ENCODE measurements at regions not wholly inside any gene's neighbourhood (a gene's known extent, or its start where the extent isn't known, plus 50 kb on each side); places are given as distances from the start of the nearest gene placed in this dataset.
A peak's percentile ranks its signal among the peaks of the same experiment; 100 is the strongest.

- H3K36me3 ChIP-seq (ENCODE audit: insufficient read depth, low read length), result no peaks in the 10 kb centered on the region
- no peaks in the 10 kb centered on the region for H3K27me3 ChIP-seq (ENCODE audit: low read length)
- no peaks in the 10 kb centered on the region for H4K20me1 ChIP-seq (ENCODE audit: insufficient read depth, low read depth, low read length)
- no peaks in the 10 kb centered on the region for H3K9me2 ChIP-seq (replicated peaks; ENCODE audit: insufficient read depth, low read length)
- H2AFZ ChIP-seq (ENCODE audit: low read length), result no peak overlapping the region
- no peaks in the 10 kb centered on the region for H3K79me2 ChIP-seq (ENCODE audit: low read length)
- no peak overlapping the region for H3K4me3 ChIP-seq (ENCODE audit: low read length)
- H3K9me3 ChIP-seq (ENCODE audit: low read length), result no peaks in the 10 kb centered on the region
- H3K9ac ChIP-seq (ENCODE audit: low read length), result no peak overlapping the region
- H3K4me1 ChIP-seq (ENCODE audit: low read length), result no peaks in the 10 kb centered on the region
- DNase-seq, result peak; percentile 52
- H3K27ac ChIP-seq (ENCODE audit: low read length), result no peak overlapping the region
- H3K4me2 ChIP-seq (ENCODE audit: low read depth, low read length, poor library complexity, severe bottlenecking), result no peak overlapping the region
Measured at GRCh38 chr10:71064413-71065118, 147.8 kb upstream of the UNC5B start.

GRCh38 chr10:71065659-71066058 lies 146.7 kb upstream of the UNC5B start:
- Histone ChIP-seq H3K27ac (ENCODE audit: low read length) (no peak overlapping the region), H3K79me2 (ENCODE audit: low read length) (no peaks in the 10 kb centered on the region), H3K9me3 (ENCODE audit: low read length) (no peaks in the 10 kb centered on the region), H3K4me2 (ENCODE audit: low read depth, low read length, poor library complexity, severe bottlenecking) (no peak overlapping the region), H3K9ac (ENCODE audit: low read length) (no peak overlapping the region), H2AFZ (ENCODE audit: low read length) (no peak overlapping the region), H3K4me3 (ENCODE audit: low read length) (no peak overlapping the region), H3K9me2 (replicated peaks; ENCODE audit: insufficient read depth, low read length) (no peaks in the 10 kb centered on the region), H4K20me1 (ENCODE audit: insufficient read depth, low read depth, low read length) (no peaks in the 10 kb centered on the region), H3K27me3 (ENCODE audit: low read length) (no peaks in the 10 kb centered on the region), H3K4me1 (ENCODE audit: low read length) (no peaks in the 10 kb centered on the region), H3K36me3 (ENCODE audit: insufficient read depth, low read length) (no peaks in the 10 kb centered on the region)
- DNase-seq, result no peak

- Histone ChIP-seq H3K27me3 (ENCODE audit: low read length) (no peaks in the 10 kb centered on the region), H3K4me1 (ENCODE audit: low read length) (no peaks in the 10 kb centered on the region), H3K9me2 (replicated peaks; ENCODE audit: insufficient read depth, low read length) (no peaks in the 10 kb centered on the region), H4K20me1 (ENCODE audit: insufficient read depth, low read depth, low read length) (no peaks in the 10 kb centered on the region), H3K36me3 (ENCODE audit: insufficient read depth, low read length) (no peaks in the 10 kb centered on the region), H3K79me2 (ENCODE audit: low read length) (no peaks in the 10 kb centered on the region), H3K4me2 (ENCODE audit: low read depth, low read length, poor library complexity, severe bottlenecking) (no peak overlapping the region), H3K9me3 (ENCODE audit: low read length) (no peaks in the 10 kb centered on the region), H3K9ac (ENCODE audit: low read length) (no peak overlapping the region), H3K4me3 (ENCODE audit: low read length) (no peak overlapping the region), H2AFZ (ENCODE audit: low read length) (no peak overlapping the region), H3K27ac (ENCODE audit: low read length) (no peak overlapping the region)
- no peak for DNase-seq
Measured at GRCh38 chr10:71066600-71066999, 145.8 kb upstream of the UNC5B start.

- Histone ChIP-seq H3K36me3 (ENCODE audit: insufficient read depth, low read length) (no peaks in the 10 kb centered on the region), H3K27me3 (ENCODE audit: low read length) (no peaks in the 10 kb centered on the region), H2AFZ (ENCODE audit: low read length) (no peak overlapping the region)
Measured at GRCh38 chr10:71067098-71067740, 145.2 kb upstream of the UNC5B start.

GRCh38 chr10:71068861-71069271 lies 143.5 kb upstream of the UNC5B start:
- Histone ChIP-seq H3K9ac (ENCODE audit: low read length) (no peak overlapping the region), H3K79me2 (ENCODE audit: low read length) (no peaks in the 10 kb centered on the region), H2AFZ (ENCODE audit: low read length) (no peak overlapping the region), H3K4me1 (ENCODE audit: low read length) (no peaks in the 10 kb centered on the region), H4K20me1 (ENCODE audit: insufficient read depth, low read depth, low read length) (no peaks in the 10 kb centered on the region), H3K9me2 (replicated peaks; ENCODE audit: insufficient read depth, low read length) (no peaks in the 10 kb centered on the region), H3K4me3 (ENCODE audit: low read length) (no peak overlapping the region), H3K9me3 (ENCODE audit: low read length) (no peaks in the 10 kb centered on the region), H3K27me3 (ENCODE audit: low read length) (no peaks in the 10 kb centered on the region), H3K27ac (ENCODE audit: low read length) (no peak overlapping the region), H3K36me3 (ENCODE audit: insufficient read depth, low read length) (no peaks in the 10 kb centered on the region), H3K4me2 (ENCODE audit: low read depth, low read length, poor library complexity, severe bottlenecking) (no peak overlapping the region)
- no peak for DNase-seq

More at GRCh38 chr10:71067098-71067740, 145.2 kb upstream of the UNC5B start:
- Histone ChIP-seq H3K79me2 (ENCODE audit: low read length) (no peaks in the 10 kb centered on the region), H3K9me2 (replicated peaks; ENCODE audit: insufficient read depth, low read length) (no peaks in the 10 kb centered on the region), H3K27ac (ENCODE audit: low read length) (no peak overlapping the region), H3K4me1 (ENCODE audit: low read length) (no peaks in the 10 kb centered on the region), H3K9me3 (ENCODE audit: low read length) (no peaks in the 10 kb centered on the region), H3K4me3 (ENCODE audit: low read length) (no peak overlapping the region), H4K20me1 (ENCODE audit: insufficient read depth, low read depth, low read length) (no peaks in the 10 kb centered on the region), H3K4me2 (ENCODE audit: low read depth, low read length, poor library complexity, severe bottlenecking) (no peak overlapping the region), H3K9ac (ENCODE audit: low read length) (no peak overlapping the region)
- DNase-seq, result no peak

- Histone ChIP-seq H3K9me3 (ENCODE audit: low read length) (no peaks in the 10 kb centered on the region), H3K9me2 (replicated peaks; ENCODE audit: insufficient read depth, low read length) (no peaks in the 10 kb centered on the region), H3K79me2 (ENCODE audit: low read length) (no peaks in the 10 kb centered on the region), H3K27ac (ENCODE audit: low read length) (no peak overlapping the region), H4K20me1 (ENCODE audit: insufficient read depth, low read depth, low read length) (no peaks in the 10 kb centered on the region), H3K4me1 (ENCODE audit: low read length) (no peaks in the 10 kb centered on the region), H3K9ac (ENCODE audit: low read length) (no peak overlapping the region), H3K4me3 (ENCODE audit: low read length) (no peak overlapping the region), H3K27me3 (ENCODE audit: low read length) (no peaks in the 10 kb centered on the region), H3K4me2 (ENCODE audit: low read depth, low read length, poor library complexity, severe bottlenecking) (no peak overlapping the region), H3K36me3 (ENCODE audit: insufficient read depth, low read length) (no peaks in the 10 kb centered on the region), H2AFZ (ENCODE audit: low read length) (no peak overlapping the region)
- no peak for DNase-seq
Measured at GRCh38 chr10:71069909-71070666, 142.3 kb upstream of the UNC5B start.

- Histone ChIP-seq H3K27me3 (ENCODE audit: low read length) (no peaks in the 10 kb centered on the region), H3K9ac (ENCODE audit: low read length) (no peak overlapping the region), H3K27ac (ENCODE audit: low read length) (no peak overlapping the region), H3K9me2 (replicated peaks; ENCODE audit: insufficient read depth, low read length) (no peaks in the 10 kb centered on the region), H3K4me2 (ENCODE audit: low read depth, low read length, poor library complexity, severe bottlenecking) (no peak overlapping the region), H3K36me3 (ENCODE audit: insufficient read depth, low read length) (no peaks in the 10 kb centered on the region), H3K4me3 (ENCODE audit: low read length) (no peak overlapping the region), H3K9me3 (ENCODE audit: low read length) (no peaks in the 10 kb centered on the region), H3K79me2 (ENCODE audit: low read length) (no peaks in the 10 kb centered on the region), H4K20me1 (ENCODE audit: insufficient read depth, low read depth, low read length) (no peaks in the 10 kb centered on the region), H2AFZ (ENCODE audit: low read length) (no peak overlapping the region), H3K4me1 (ENCODE audit: low read length) (no peaks in the 10 kb centered on the region)
- no peak for DNase-seq
Measured at GRCh38 chr10:71070741-71071140, 141.6 kb upstream of the UNC5B start.

GRCh38 chr10:71072131-71072822 lies 140.1 kb upstream of the UNC5B start:
- no peaks in the 10 kb centered on the region for H4K20me1 ChIP-seq (ENCODE audit: insufficient read depth, low read depth, low read length)
- no peak overlapping the region for H3K4me2 ChIP-seq (ENCODE audit: low read depth, low read length, poor library complexity, severe bottlenecking)
- H3K9me2 ChIP-seq (replicated peaks; ENCODE audit: insufficient read depth, low read length), result no peaks in the 10 kb centered on the region
- no peaks in the 10 kb centered on the region for H3K79me2 ChIP-seq (ENCODE audit: low read length)
- DNase-seq, result no peak
- H3K27me3 ChIP-seq (ENCODE audit: low read length), result no peaks in the 10 kb centered on the region
- no peak overlapping the region for H3K9ac ChIP-seq (ENCODE audit: low read length)
- no peaks in the 10 kb centered on the region for H3K36me3 ChIP-seq (ENCODE audit: insufficient read depth, low read length)
- no peaks in the 10 kb centered on the region for H3K4me1 ChIP-seq (ENCODE audit: low read length)
- no peaks in the 10 kb centered on the region for H3K9me3 ChIP-seq (ENCODE audit: low read length)
- no peak overlapping the region for H3K27ac ChIP-seq (ENCODE audit: low read length)
- no peak overlapping the region for H3K4me3 ChIP-seq (ENCODE audit: low read length)
- no peak overlapping the region for H2AFZ ChIP-seq (ENCODE audit: low read length)

Data from Karpas-422 (cell line).